ENCODE measurements at regions not wholly inside any gene's neighbourhood (a gene's known extent, or its start where the extent isn't known, plus 50 kb on each side); places are given as distances from the start of the nearest gene placed in this dataset.

DNA sequence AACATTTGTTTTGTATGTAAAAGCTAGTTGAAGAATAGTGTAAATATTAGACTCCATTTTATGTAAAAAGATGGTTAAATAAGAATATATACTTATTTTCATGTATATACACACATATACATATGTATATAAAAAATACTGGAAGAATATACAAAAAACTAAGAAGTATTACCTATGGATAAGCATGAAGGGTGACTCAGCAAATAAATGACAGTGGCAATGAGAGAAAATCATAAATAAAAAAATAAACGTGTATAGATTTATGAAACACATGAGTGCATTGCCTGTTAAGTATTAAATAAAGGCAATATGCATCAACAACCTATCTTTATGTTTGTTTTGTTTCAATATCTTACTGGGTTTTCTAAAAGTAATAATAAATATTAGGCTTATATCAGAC is 435.3 kb downstream of the CYLC2 start:
- TF ChIP-seq, protein P1, sequence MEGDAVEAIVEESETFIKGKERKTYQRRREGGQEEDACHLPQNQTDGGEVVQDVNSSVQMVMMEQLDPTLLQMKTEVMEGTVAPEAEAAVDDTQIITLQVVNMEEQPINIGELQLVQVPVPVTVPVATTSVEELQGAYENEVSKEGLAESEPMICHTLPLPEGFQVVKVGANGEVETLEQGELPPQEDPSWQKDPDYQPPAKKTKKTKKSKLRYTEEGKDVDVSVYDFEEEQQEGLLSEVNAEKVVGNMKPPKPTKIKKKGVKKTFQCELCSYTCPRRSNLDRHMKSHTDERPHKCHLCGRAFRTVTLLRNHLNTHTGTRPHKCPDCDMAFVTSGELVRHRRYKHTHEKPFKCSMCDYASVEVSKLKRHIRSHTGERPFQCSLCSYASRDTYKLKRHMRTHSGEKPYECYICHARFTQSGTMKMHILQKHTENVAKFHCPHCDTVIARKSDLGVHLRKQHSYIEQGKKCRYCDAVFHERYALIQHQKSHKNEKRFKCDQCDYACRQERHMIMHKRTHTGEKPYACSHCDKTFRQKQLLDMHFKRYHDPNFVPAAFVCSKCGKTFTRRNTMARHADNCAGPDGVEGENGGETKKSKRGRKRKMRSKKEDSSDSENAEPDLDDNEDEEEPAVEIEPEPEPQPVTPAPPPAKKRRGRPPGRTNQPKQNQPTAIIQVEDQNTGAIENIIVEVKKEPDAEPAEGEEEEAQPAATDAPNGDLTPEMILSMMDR (IDR thresholded peaks at IDR 0.05), result no peak
- TF ChIP-seq POLR2A (IDR thresholded peaks at IDR 0.05) (no peak), EP300 (IDR thresholded peaks at IDR 0.05; ENCODE audit: low read depth) (no peak), POLR2AphosphoS5 (IDR thresholded peaks at IDR 0.05) (no peak)
- Histone ChIP-seq H3K27me3 (no peaks in the 10 kb centered on the region), H3K4me3 (no peak overlapping the region), H3K9me3 (no peaks in the 10 kb centered on the region), H3K4me1 (no peaks in the 10 kb centered on the region), H3K27ac (no peak overlapping the region), H3K36me3 (no peaks in the 10 kb centered on the region)
- 40 to 63% methylated on average over 1 of the region's 1 CpG for WGBS, 2 donors (ENCODE audit: low coverage in 1 of 2)
- intact Hi-C loops (cut with DNase I; ENCODE audit: low total_unique reads), result no loop called here
- DNase-seq, result no peak
- in situ Hi-C loops (cut with MboI; ENCODE audit: low pct_ligation_motif_present in 1 of 4, low pct_unique_long_range_greater_than_20kb in 1 of 4, low sequenced_read_pairs in 3 of 4), result no loop called here

DNA sequence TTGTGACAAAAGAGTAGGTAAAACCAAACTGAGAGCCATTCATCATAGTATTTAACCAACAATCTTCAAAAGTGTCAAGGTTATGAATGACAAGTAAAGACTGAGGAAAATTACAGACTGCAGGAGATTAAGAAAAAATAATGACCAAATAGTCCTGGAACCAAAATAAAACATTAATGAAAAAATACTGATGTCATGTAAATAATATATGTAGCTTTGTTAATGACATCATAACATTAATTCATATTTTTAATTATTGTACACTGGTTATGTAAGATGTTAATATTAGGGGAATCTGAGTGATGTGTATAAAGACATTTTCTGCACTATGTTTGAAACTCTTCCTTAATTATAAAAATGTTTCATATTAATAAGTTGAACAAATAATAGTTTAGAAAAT is 436.7 kb downstream of the CYLC2 start:
- Histone ChIP-seq H3K27me3 (no peaks in the 10 kb centered on the region), H3K4me3 (no peak overlapping the region), H3K4me1 (no peaks in the 10 kb centered on the region), H3K27ac (no peak overlapping the region), H3K36me3 (no peaks in the 10 kb centered on the region), H3K9me3 (no peaks in the 10 kb centered on the region)
- in situ Hi-C loops (cut with MboI; ENCODE audit: low pct_ligation_motif_present in 1 of 4, low pct_unique_long_range_greater_than_20kb in 1 of 4, low sequenced_read_pairs in 3 of 4) (no loop called here), intact Hi-C loops (cut with DNase I; ENCODE audit: low total_unique reads) (no loop called here)
- TF ChIP-seq, protein P1 (IDR thresholded peaks at IDR 0.05), result no peak
- TF ChIP-seq POLR2A (IDR thresholded peaks at IDR 0.05), result no peak
- TF ChIP-seq POLR2AphosphoS5 (IDR thresholded peaks at IDR 0.05), result no peak
- no peak for TF ChIP-seq EP300 (IDR thresholded peaks at IDR 0.05; ENCODE audit: low read depth)
- DNase-seq, result no peak

DNA sequence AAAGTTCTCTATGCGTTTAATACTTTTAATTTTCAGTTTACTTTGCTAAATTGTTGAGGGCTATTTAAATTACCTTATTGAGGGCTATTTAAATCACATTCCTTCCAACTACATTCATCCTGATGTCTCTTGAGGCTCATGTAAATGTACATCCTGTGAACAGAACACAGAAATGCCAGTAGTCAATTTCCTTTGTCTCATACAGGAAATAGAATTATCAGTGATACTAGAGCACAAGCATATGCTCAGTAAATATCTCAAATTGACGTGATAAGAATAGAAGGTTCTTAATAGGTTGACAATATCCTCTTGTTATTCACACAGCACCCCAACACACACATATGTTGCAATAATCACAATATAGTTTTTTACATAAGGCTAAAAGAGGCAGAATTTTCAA is 449.0 kb downstream of the CYLC2 start:
- Histone ChIP-seq H3K36me3 (no peaks in the 10 kb centered on the region), H3K27me3 (no peaks in the 10 kb centered on the region), H3K27ac (no peak overlapping the region), H3K9me3 (no peaks in the 10 kb centered on the region), H3K4me1 (no peaks in the 10 kb centered on the region), H3K4me3 (no peak overlapping the region)
- no peak for DNase-seq
- intact Hi-C loops (cut with DNase I; ENCODE audit: low total_unique reads) (no loop called here), in situ Hi-C loops (cut with MboI; ENCODE audit: low pct_ligation_motif_present in 1 of 4, low pct_unique_long_range_greater_than_20kb in 1 of 4, low sequenced_read_pairs in 3 of 4) (no loop called here)
- 61 to 74% methylated on average over 2 of the region's 2 CpGs for WGBS, 2 donors (ENCODE audit: low coverage in 1 of 2)
- TF ChIP-seq POLR2AphosphoS5 (IDR thresholded peaks at IDR 0.05), result no peak
- no peak for TF ChIP-seq EP300 (IDR thresholded peaks at IDR 0.05; ENCODE audit: low read depth)
- TF ChIP-seq, protein P1 (IDR thresholded peaks at IDR 0.05), result no peak
- TF ChIP-seq POLR2A (IDR thresholded peaks at IDR 0.05), result no peak

DNA sequence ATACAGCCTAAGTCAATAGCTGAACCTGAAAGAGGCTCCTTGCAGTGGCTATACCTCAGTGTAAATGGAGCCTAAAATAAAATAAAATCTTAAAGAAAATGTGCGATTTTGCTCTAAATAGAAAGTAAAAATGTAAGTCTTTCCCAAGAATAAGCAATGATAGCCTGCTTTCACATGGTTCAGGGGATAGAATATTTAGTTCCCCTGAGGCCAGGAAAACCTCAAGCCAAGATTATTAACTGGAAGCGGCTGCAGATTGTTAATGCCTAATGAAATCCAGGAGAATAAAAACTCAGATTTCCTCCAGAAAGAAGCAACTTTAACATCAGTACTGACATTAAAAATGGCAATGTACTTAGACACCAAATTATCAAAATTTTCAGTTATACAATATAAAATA is 463.7 kb downstream of the CYLC2 start:
- Histone ChIP-seq H3K27me3 (no peaks in the 10 kb centered on the region), H3K4me1 (no peaks in the 10 kb centered on the region), H3K9me3 (no peaks in the 10 kb centered on the region), H3K4me3 (no peak overlapping the region), H3K36me3 (no peaks in the 10 kb centered on the region), H3K27ac (no peak overlapping the region)
- in situ Hi-C loops (cut with MboI; ENCODE audit: low pct_ligation_motif_present in 1 of 4, low pct_unique_long_range_greater_than_20kb in 1 of 4, low sequenced_read_pairs in 3 of 4), result loop anchor here in 1 of 4 donors (25.0 kb wide), 1 partner anchor 103 kb away; no protein-coding TSS in a partner anchor
- intact Hi-C loops (cut with DNase I; ENCODE audit: low total_unique reads), result no loop called here
- 79 to 92% methylated on average over 2 of the region's 2 CpGs for WGBS, 2 donors (ENCODE audit: low coverage in 1 of 2)
- no peak for TF ChIP-seq EP300 (IDR thresholded peaks at IDR 0.05; ENCODE audit: low read depth)
- TF ChIP-seq POLR2A (IDR thresholded peaks at IDR 0.05), result no peak
- TF ChIP-seq, protein P1 (IDR thresholded peaks at IDR 0.05), result no peak
- TF ChIP-seq POLR2AphosphoS5 (IDR thresholded peaks at IDR 0.05), result no peak
- DNase-seq, result no peak

All from transverse colon (tissue), 4 donors.